ENCODE measurements at regions not wholly inside any gene's neighbourhood (a gene's known extent, or its start where the extent isn't known, plus 50 kb on each side); places are given as distances from the start of the nearest gene placed in this dataset.
A peak's percentile ranks its signal among the peaks of the same experiment; 100 is the strongest.

GRCh38 chr7:128145191-128145590 is 95.9 kb upstream of the LEP start:
- H3K27me3 ChIP-seq, result no peaks in the 10 kb centered on the region
- DNase-seq, result no peak
- 42 to 58% methylated on average over 2 of the region's 2 CpGs for WGBS, 2 donors

GRCh38 chr7:128146052-128146451 is 95.0 kb upstream of the LEP start:
- peaks cover 0 to 5% (median 0%) of the 10 kb centered on the region in 4 donors for H3K9me3 ChIP-seq
- H3K27me3 ChIP-seq, result no peaks in the 10 kb centered on the region
- no peak overlapping the region for H3K27ac ChIP-seq
- H3K4me1 ChIP-seq, result no peaks in the 10 kb centered on the region
- H3K36me3 ChIP-seq, result no peaks in the 10 kb centered on the region
- WGBS, 2 donors, result 55 to 73% methylated on average over 4 of the region's 4 CpGs
- no peak for ATAC-seq (ENCODE audit: low FRiP score in 2 of 2)
- no peak for DNase-seq
- no peak overlapping the region for H3K4me3 ChIP-seq
- no peak for TF ChIP-seq CTCF (IDR thresholded peaks at IDR 0.05)
- TF ChIP-seq EP300 (IDR thresholded peaks at IDR 0.05), result no peak
- no peak for TF ChIP-seq POLR2A (IDR thresholded peaks at IDR 0.05)
- TF ChIP-seq POLR2AphosphoS5 (IDR thresholded peaks at IDR 0.05), result no peak

More at GRCh38 chr7:128145191-128145590, 95.9 kb upstream of the LEP start:
- no peak for ATAC-seq (ENCODE audit: low FRiP score in 2 of 2)
- H3K4me1 ChIP-seq, result no peaks in the 10 kb centered on the region
- no peak overlapping the region for H3K27ac ChIP-seq
- no peaks in the 10 kb centered on the region for H3K36me3 ChIP-seq
- no peak overlapping the region for H3K4me3 ChIP-seq
- H3K9me3 ChIP-seq, result peaks cover 0 to 5% (median 4%) of the 10 kb centered on the region in 4 donors
- TF ChIP-seq POLR2AphosphoS5 (IDR thresholded peaks at IDR 0.05) (no peak), EP300 (IDR thresholded peaks at IDR 0.05) (no peak), POLR2A (IDR thresholded peaks at IDR 0.05) (no peak), CTCF (IDR thresholded peaks at IDR 0.05) (no peak)

- Histone ChIP-seq H3K36me3 (no peaks in the 10 kb centered on the region), H3K27me3 (no peaks in the 10 kb centered on the region)
- ATAC-seq (ENCODE audit: low FRiP score in 2 of 2), result peak in 1 of 2 donors; percentile 11
Observed at GRCh38 chr7:128148676-128149075, 92.4 kb upstream of the LEP start.

GRCh38 chr7:128150223-128150865 is 90.7 kb upstream of the LEP start:
- TF ChIP-seq POLR2AphosphoS5 (IDR thresholded peaks at IDR 0.05), result no peak
- TF ChIP-seq CTCF (IDR thresholded peaks at IDR 0.05), result no peak
- no peak for TF ChIP-seq EP300 (IDR thresholded peaks at IDR 0.05)
- TF ChIP-seq POLR2A (IDR thresholded peaks at IDR 0.05), result no peak
- no peak for DNase-seq
- Histone ChIP-seq H3K4me3 (no peak overlapping the region), H3K27ac (no peak overlapping the region), H3K27me3 (no peaks in the 10 kb centered on the region), H3K9me3 (no peaks in the 10 kb centered on the region), H3K36me3 (no peaks in the 10 kb centered on the region), H3K4me1 (no peaks in the 10 kb centered on the region)
- 77 to 90% methylated on average over 7 of the region's 7 CpGs for WGBS, 2 donors
- ATAC-seq (ENCODE audit: low FRiP score in 2 of 2), result no peak

More at GRCh38 chr7:128148676-128149075, 92.4 kb upstream of the LEP start:
- 30% methylated on average over 4 of the region's 4 CpGs for WGBS, 2 donors
- TF ChIP-seq EP300 (IDR thresholded peaks at IDR 0.05) (no peak), POLR2A (IDR thresholded peaks at IDR 0.05) (no peak), POLR2AphosphoS5 (IDR thresholded peaks at IDR 0.05) (no peak), CTCF (IDR thresholded peaks at IDR 0.05) (no peak)
- peak in 1 of 2 donors; percentile 67 for DNase-seq
- no peak overlapping the region for H3K27ac ChIP-seq
- no peaks in the 10 kb centered on the region for H3K4me1 ChIP-seq
- H3K9me3 ChIP-seq, result peaks cover 0 to 5% (median 0%) of the 10 kb centered on the region in 4 donors
- H3K4me3 ChIP-seq, result no peak overlapping the region

GRCh38 chr7:128151635-128152034 is 89.4 kb upstream of the LEP start:
- H3K4me1 ChIP-seq, result no peaks in the 10 kb centered on the region
- no peaks in the 10 kb centered on the region for H3K36me3 ChIP-seq
- no peak for ATAC-seq (ENCODE audit: low FRiP score in 2 of 2)
- 83 to 86% methylated on average over 9 of the region's 9 CpGs for WGBS, 2 donors
- H3K27ac ChIP-seq, result no peak overlapping the region
- TF ChIP-seq POLR2AphosphoS5 (IDR thresholded peaks at IDR 0.05), result no peak
- TF ChIP-seq EP300 (IDR thresholded peaks at IDR 0.05), result no peak
- no peaks in the 10 kb centered on the region for H3K9me3 ChIP-seq
- peak in 1 of 2 donors; percentile 18 for DNase-seq
- no peaks in the 10 kb centered on the region for H3K27me3 ChIP-seq
- no peak overlapping the region for H3K4me3 ChIP-seq
